GM12875 (cell line): ENCODE measurements at regions not wholly inside any gene's neighbourhood (a gene's known extent, or its start where the extent isn't known, plus 50 kb on each side); places are given as distances from the start of the nearest gene placed in this dataset.
A peak's percentile ranks its signal among the peaks of the same experiment; 100 is the strongest.

ENCODE experiments used
- H3K4me3 ChIP-seq: one replicate; pipeline ENCODE4 v1.5.1; 2011; ENCODE audit warnings: low read depth, low read length, control low read depth
- CTCF ChIP-seq: IDR thresholded peaks from 2 replicates; pipeline ENCODE4 v1.5.1; 2011; ENCODE audit warnings: low read depth, mild to moderate bottlenecking, control low read depth, inconsistent platforms, low read length, moderate library complexity, borderline replicate concordance; ENCODE audit not compliant: insufficient read depth

GRCh38 chr20:40811660-40812414 is 122.8 kb upstream of the MAFB start:
- peak; percentile 21; the same call in 1 of the 2 replicates for TF ChIP-seq CTCF
- H3K4me3 ChIP-seq = no peak overlapping the region

GRCh38 chr20:40812415-40812925 is 123.4 kb upstream of the MAFB start:
- TF ChIP-seq CTCF = no peak
- H3K4me3 ChIP-seq = no peak overlapping the region

GRCh38 chr20:40813029-40813431 is 124.0 kb upstream of the MAFB start:
- no peak overlapping the region for H3K4me3 ChIP-seq
- no peak for TF ChIP-seq CTCF

GRCh38 chr20:40813708-40814630 is 124.9 kb upstream of the MAFB start:
- TF ChIP-seq CTCF = no peak

GRCh38 chr20:40814631-40814960 is 125.6 kb upstream of the MAFB start:
- no peak for TF ChIP-seq CTCF
- H3K4me3 ChIP-seq = no peak overlapping the region

More at GRCh38 chr20:40813708-40814630, 124.9 kb upstream of the MAFB start:
- H3K4me3 ChIP-seq = no peak overlapping the region

- TF ChIP-seq CTCF = no peak
- H3K4me3 ChIP-seq = no peak overlapping the region
Observed at GRCh38 chr20:40815156-40816038, 126.4 kb upstream of the MAFB start.
